Skin of body (tissue), 1 donor: ENCODE measurements at regions not wholly inside any gene's neighbourhood (a gene's known extent, or its start where the extent isn't known, plus 50 kb on each side); places are given as distances from the start of the nearest gene placed in this dataset.

Source experiments
- DNase-seq: peaks from one replicate; lab custom pipeline; 2025; lab: John Stamatoyannopoulos, UW

GRCh38 chr5:68922172-68922987 is 171.4 kb upstream of the SLC30A5 start:
- no peak for DNase-seq

- no peak for DNase-seq
Observed at GRCh38 chr5:68924481-68925145, 169.2 kb upstream of the SLC30A5 start.

GRCh38 chr5:68928617-68929302 is 165.1 kb upstream of the SLC30A5 start:
- no peak for DNase-seq

DNA sequence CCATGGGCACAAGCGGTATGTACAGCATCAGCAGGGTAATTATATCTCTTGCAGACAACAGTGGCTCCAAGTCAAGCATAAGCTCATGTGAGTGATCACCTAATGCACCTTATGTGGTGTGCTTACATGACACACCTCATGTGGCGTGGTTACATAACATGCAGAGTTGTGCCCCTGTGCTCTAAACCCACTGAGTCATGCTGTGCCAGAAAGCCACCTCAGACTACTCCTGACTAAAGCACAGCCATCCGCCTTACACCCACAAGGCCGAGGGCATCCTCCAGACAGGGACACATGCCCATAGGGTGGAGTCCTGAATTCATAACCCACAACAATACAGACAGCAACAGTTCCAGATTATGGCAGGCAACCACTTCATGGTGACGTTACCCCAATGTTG is 163.7 kb upstream of the SLC30A5 start:
- DNase-seq, result no peak

GRCh38 chr5:68932830-68933434 is 160.9 kb upstream of the SLC30A5 start:
- DNase-seq, result no peak

DNA sequence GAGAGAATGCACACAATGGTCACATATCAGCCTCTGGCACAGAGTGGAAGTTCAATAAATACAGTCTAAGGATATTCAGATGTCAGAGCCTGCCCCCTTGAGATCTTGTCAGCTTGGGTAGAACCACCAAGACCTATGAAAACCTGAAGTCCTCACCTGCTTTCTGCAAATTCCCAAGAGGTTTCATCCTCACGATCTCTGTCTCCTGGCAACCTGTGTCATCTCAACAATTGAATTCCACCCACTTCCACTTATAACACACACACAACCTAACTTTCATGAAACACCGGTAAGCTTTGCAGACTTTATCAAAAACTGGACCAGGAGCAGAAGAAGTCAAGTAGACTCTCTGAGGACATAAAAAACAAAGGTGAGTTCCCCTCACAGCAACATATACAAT is 151.6 kb upstream of the SLC30A5 start:
- no peak for DNase-seq

DNA sequence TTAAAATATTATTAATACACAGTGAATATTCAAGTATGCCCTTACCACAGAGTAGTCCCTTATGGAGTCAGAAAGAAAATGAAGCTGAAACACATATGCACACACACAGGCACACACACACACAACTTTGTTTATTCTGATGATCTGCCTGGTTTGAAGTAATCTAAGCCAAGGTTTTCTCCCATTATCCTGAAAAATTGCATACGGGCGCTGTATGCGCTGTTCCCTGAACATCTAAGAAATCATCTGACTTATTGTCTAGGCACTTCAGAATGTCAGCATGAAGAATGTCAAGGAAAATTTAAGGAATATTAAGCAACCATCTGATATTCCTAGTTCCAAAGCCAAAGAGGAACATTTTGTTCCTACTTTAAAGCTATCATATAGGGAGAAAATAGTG is 147.1 kb upstream of the SLC30A5 start:
- DNase-seq, result no peak

GRCh38 chr5:68947986-68948385 is 145.8 kb upstream of the SLC30A5 start:
- no peak for DNase-seq

GRCh38 chr5:68949256-68949655 is 144.6 kb upstream of the SLC30A5 start:
- DNase-seq, result no peak

GRCh38 chr5:68949711-68950110 is 144.1 kb upstream of the SLC30A5 start:
- DNase-seq, result no peak

DNA sequence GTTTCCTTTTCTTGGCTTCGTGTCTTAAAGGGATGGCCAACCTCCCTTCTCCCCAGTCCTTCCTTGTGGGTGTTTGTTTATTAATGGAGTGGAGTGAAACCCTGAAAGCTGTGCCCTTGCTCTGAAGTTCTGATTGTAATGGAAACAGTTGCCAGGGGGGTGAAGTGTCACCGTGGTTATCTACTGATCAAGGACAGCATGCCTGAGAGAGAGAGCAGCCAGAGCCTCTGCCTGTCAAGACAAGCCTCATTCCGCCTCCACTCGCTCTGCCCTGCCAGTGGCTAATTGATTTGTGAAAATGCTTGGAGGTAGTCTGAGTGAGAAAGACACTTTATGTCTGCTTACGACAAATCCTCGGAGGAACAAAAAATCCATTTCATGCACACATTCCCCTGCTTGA is 143.7 kb upstream of the SLC30A5 start:
- no peak for DNase-seq

DNA sequence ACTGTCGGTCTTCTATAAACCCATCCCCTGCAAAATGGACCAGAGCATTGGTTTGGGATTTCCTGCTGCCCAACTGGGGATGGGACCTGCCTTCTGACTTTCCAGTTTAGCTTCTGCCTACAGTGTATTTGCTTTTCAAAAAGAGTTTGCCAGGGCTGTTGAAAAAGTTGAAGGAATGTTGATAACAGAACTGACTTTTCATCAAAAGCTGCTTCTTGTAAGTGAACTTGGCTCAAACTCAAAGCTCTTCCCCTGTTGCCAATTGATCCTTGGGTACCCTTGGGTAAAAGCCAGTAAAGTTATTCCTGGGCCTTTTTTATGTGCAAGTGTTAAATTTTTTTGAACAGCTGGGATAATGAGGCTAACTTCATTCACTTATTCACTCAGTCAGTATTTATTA is 142.9 kb upstream of the SLC30A5 start:
- DNase-seq, result no peak

DNA sequence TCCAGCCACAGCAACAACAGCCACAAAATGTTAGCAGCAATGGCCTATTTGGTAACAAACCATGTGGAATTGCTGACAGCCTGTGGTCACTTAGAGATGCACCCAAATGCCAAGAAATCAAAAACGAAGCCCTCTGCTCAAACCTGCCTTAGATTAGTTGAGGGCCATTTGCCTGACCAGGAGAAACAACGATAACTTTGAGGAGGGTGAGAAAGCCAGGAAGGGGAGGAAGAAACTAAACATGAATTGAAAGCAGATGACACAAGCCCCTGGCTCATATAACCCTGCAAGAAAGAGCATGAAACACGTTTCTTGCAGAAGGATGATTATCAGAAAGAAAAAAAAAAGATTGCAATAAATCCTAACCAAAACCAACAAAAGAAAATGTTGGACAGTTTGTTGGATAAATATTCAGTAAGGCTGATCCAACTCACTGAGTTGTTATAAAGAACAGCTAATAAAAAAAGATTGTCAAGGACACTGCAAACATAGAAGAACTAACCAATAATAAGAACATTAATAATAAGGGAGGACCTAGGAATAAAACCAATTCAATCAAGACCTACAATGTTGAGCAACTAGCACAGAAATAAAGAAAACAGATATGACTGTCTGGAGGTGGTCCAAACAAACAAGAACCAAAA is 140.5 kb upstream of the SLC30A5 start:
- peak; percentile 89 for DNase-seq

DNA sequence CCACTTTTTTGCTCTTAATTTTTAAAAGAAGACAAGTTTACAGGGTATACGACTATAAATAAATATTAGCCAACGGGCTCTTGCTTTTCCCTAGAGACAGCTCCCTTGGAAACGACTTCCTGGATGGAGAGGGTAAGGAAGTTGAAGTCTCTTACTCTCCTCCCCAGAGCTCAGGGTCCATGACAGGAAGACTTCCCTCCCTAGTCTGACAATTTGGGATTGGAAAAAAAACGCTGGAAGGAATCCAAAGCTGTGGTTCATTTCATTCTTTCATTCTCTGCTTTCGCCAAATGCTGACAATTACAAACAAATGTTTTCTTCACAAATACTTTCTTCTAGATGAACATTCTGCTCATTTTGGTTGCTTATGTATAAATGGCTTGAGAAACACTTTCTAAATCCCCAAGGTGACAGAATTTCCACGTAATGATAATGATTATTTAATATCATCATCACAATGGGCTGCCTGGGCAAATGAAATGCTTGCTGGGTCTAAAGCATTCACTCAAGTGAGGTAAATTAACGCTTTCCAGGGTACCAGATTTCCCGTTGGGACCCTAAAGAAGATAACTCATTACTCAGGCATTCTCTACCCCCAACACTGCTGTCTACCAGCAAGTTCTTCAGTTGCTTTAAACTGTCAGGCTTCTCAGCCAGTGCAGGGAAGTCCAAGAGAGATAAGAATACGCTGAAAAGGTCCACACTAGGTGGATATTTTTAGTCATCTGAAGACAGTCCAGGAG is 139.8 kb upstream of the SLC30A5 start:
- peak; percentile 96 for DNase-seq

- DNase-seq, result no peak
Observed at GRCh38 chr5:68954618-68954910, 139.2 kb upstream of the SLC30A5 start.

- DNase-seq, result no peak
Observed at GRCh38 chr5:68957591-68957990, 136.2 kb upstream of the SLC30A5 start.

GRCh38 chr5:68958428-68958827 is 135.4 kb upstream of the SLC30A5 start:
- no peak for DNase-seq

- no peak for DNase-seq
Observed at GRCh38 chr5:68960456-68960855, 133.4 kb upstream of the SLC30A5 start.

GRCh38 chr5:68960961-68961360 is 132.9 kb upstream of the SLC30A5 start:
- DNase-seq, result no peak

- no peak for DNase-seq
Observed at GRCh38 chr5:68961762-68962161, 132.1 kb upstream of the SLC30A5 start.
